B cell (primary cell): ENCODE measurements at regions not wholly inside any gene's neighbourhood (a gene's known extent, or its start where the extent isn't known, plus 50 kb on each side); places are given as distances from the start of the nearest gene placed in this dataset.

ENCODE experiments used
- ATAC-seq: fragments of 200-7000 bp; cut with Tn5 transposase; one replicate; pipeline ENCODE4 v1.10.0; 2021; ENCODE audit warnings: low read depth, mild to moderate bottlenecking, moderate number of reproducible peaks, moderate library complexity
- CTCF ChIA-PET: fragments of 350-600 bp; sonication (Branson Sonifier 250); formaldehyde crosslinking; loops from one replicate; lab custom pipeline; 2021; ENCODE audit warnings: antibody characterized with exemption, inconsistent platforms; lab: Charles Lee
- POLR2A ChIA-PET: fragments of 350-600 bp; sonication (Branson Sonifier 250); formaldehyde crosslinking; loops from one replicate; lab custom pipeline; 2021; ENCODE audit warnings: antibody characterized with exemption; lab: Charles Lee
- DNase-seq: peaks from one replicate; pipeline ENCODE4 v3.0.0; 2013
- H2AFZ ChIP-seq: 2 replicates; pipeline ENCODE4 v1.6.1; 2012; ENCODE audit warnings: mild to moderate bottlenecking, low read depth, low read length; ENCODE audit not compliant: insufficient read depth, poor library complexity, severe bottlenecking
- H3K27ac ChIP-seq, 2 donors: 1 replicate in 1 of 2; 2 replicates in 1 of 2; pipeline ENCODE4 v1.5.1; 2012 to 2013; ENCODE audit warnings: low read length in 2 of 2, mild to moderate bottlenecking in 2 of 2, moderate library complexity in 1 of 2
- H3K27me3 ChIP-seq, 4 experiments: fragments of 200-600 bp in 1 of 4; sonication (generic) in 1 of 4; replicated peaks in 1 of 4; 1 replicate in 2 of 4; 2 replicates in 2 of 4; pipeline versions ENCODE4 v1.6.1 to v1.7.0; 2013 to 2016; ENCODE audit warnings: low read length in 3 of 4, mild to moderate bottlenecking in 2 of 4, mixed read lengths in 1 of 4, moderate library complexity in 1 of 4; ENCODE audit not compliant: insufficient read depth in 4 of 4, control insufficient read depth in 3 of 4; ENCODE audit errors: control extremely low read depth in 1 of 4
- H3K36me3 ChIP-seq, 2 experiments: replicated peaks in 1 of 2; 1 replicate in 1 of 2; 2 replicates in 1 of 2; pipeline versions ENCODE4 v1.6.1 to v1.7.1; 2013; ENCODE audit warnings: low read length in 1 of 2; ENCODE audit not compliant: insufficient read depth in 2 of 2, control insufficient read depth in 1 of 2; ENCODE audit errors: control extremely low read depth in 1 of 2, extremely low read depth in 1 of 2
- H3K4me1 ChIP-seq, 2 donors: fragments of 200-600 bp in 1 of 2; sonication (generic) in 1 of 2; 1 replicate in 1 of 2; 2 replicates in 1 of 2; pipeline versions ENCODE4 v1.5.1 to v1.6.1; 2013 to 2017; ENCODE audit warnings: low read length in 2 of 2; ENCODE audit not compliant: control insufficient read depth in 2 of 2, insufficient read depth in 2 of 2
- H3K4me2 ChIP-seq: replicated peaks from 2 replicates; pipeline ENCODE3; 2012; ENCODE audit warnings: mild to moderate bottlenecking, low read depth, low read length; ENCODE audit not compliant: poor library complexity, severe bottlenecking
- H3K4me3 ChIP-seq, 5 experiments: fragments of 200-600 bp in 1 of 5; sonication (generic) in 1 of 5; 1 replicate in 3 of 5; 2 replicates in 2 of 5; pipeline versions ENCODE4 v1.5.1 to v1.7.0; 2011 to 2016; ENCODE audit warnings: low read length in 4 of 5, mild to moderate bottlenecking in 4 of 5, low read depth in 2 of 5, control low read depth in 1 of 5, moderate library complexity in 1 of 5; ENCODE audit not compliant: insufficient read depth in 1 of 5; ENCODE audit errors: control extremely low read depth in 1 of 5, extremely low read depth in 1 of 5
- H3K79me2 ChIP-seq: fragments of 200-600 bp; sonication (generic); one replicate; pipeline ENCODE4 v1.6.0; 2016; ENCODE audit warnings: low read length; ENCODE audit not compliant: control insufficient read depth, insufficient read depth
- H3K9ac ChIP-seq: fragments of 200-600 bp; sonication (generic); 2 replicates; pipeline ENCODE4 v1.6.1; 2017; ENCODE audit warnings: mild to moderate bottlenecking, low read length, moderate library complexity
- H3K9me3 ChIP-seq, 3 donors: one replicate each; pipeline versions ENCODE4 v1.6.1 to v1.7.1; 2013; ENCODE audit warnings: low read length in 2 of 3; ENCODE audit not compliant: control insufficient read depth in 2 of 3, insufficient read depth in 1 of 3; ENCODE audit errors: control extremely low read depth in 1 of 3
- H4K20me1 ChIP-seq: 2 replicates; pipeline ENCODE4 v1.6.0; 2012; ENCODE audit warnings: mild to moderate bottlenecking, low read length; ENCODE audit not compliant: insufficient read depth, control insufficient read depth, poor library complexity, severe bottlenecking
- H3K27ac Mint-ChIP-seq: one replicate; pipeline ENCODE4 v1.8.0; 2021; ENCODE audit warnings: mixed read lengths
- H3K27me3 Mint-ChIP-seq: one replicate; pipeline ENCODE4 v1.8.0; 2021; ENCODE audit warnings: mixed read lengths
- H3K4me1 Mint-ChIP-seq: one replicate; pipeline ENCODE4 v1.8.0; 2021; ENCODE audit warnings: mixed read lengths
- H3K4me3 Mint-ChIP-seq: one replicate; pipeline ENCODE4 v1.8.0; 2021; ENCODE audit warnings: mixed read lengths
- H3K9me3 Mint-ChIP-seq: one replicate; pipeline ENCODE4 v1.8.0; 2022; ENCODE audit warnings: mixed read lengths; ENCODE audit not compliant: insufficient read depth
- CTCF ChIP-seq: fragments of 200-600 bp; IDR thresholded peaks from one replicate; pipeline ENCODE4 v1.8.0; 2022; ENCODE audit warnings: antibody characterized with exemption, mild to moderate bottlenecking
- EZH2 ChIP-seq: IDR thresholded peaks from 2 replicates; pipeline ENCODE4 v1.6.1; 2012; ENCODE audit warnings: borderline replicate concordance, low read depth, mild to moderate bottlenecking, moderate library complexity, low read length; ENCODE audit not compliant: insufficient read depth, poor library complexity, severe bottlenecking
- WGBS: methylation state at CpG from one replicate; pipeline ENCODE4 v1.1.5; 2013; ENCODE audit warnings: missing lambda C conversion rate; ENCODE audit not compliant: insufficient coverage; 5-methylcytosine and 5-hydroxymethylcytosine counted together
- intact Hi-C: fragments of 100-400 bp; cut with micrococcal nuclease; formaldehyde crosslinking; loops from one replicate; pipeline ENCODE4 v1.10.0; 2022

- no peak overlapping the region for H3K4me3 ChIP-seq
- H3K36me3 ChIP-seq = no peaks in the 10 kb centered on the region
- intact Hi-C loops = no loop called here
- POLR2A ChIA-PET = no interaction called here
- no peaks in the 10 kb centered on the region for H4K20me1 ChIP-seq
- no peak for TF ChIP-seq EZH2
- TF ChIP-seq CTCF = no peak
- Mint-ChIP-seq H3K4me3 (no peak overlapping the region), H3K4me1 (no peaks in the 10 kb centered on the region), H3K9me3 (peaks cover 3% of the 10 kb centered on the region), H3K27me3 (peaks cover 5% of the 10 kb centered on the region), H3K27ac (no peak overlapping the region)
- DNase-seq (no peak), ATAC-seq (no peak)
- no peak overlapping the region for H3K4me2 ChIP-seq
- peaks cover 0 to 6% (median 0%) of the 10 kb centered on the region in 3 donors for H3K9me3 ChIP-seq
- H3K27ac ChIP-seq = no peak overlapping the region
- no peak overlapping the region for H3K9ac ChIP-seq
- WGBS = 94% methylated on average over 10 of the region's 10 CpGs
- H3K4me1 ChIP-seq = no peaks in the 10 kb centered on the region
- no peak overlapping the region for H2AFZ ChIP-seq
- no peaks in the 10 kb centered on the region for H3K79me2 ChIP-seq
- no peaks in the 10 kb centered on the region for H3K27me3 ChIP-seq
- CTCF ChIA-PET = no interaction called here
Observed at GRCh38 chr6:169850154-169850553, 98.7 kb downstream of the ERMARD start.

- CTCF ChIA-PET = no interaction called here
Observed at GRCh38 chr6:169849396-169849795, 98.0 kb downstream of the ERMARD start.

More at GRCh38 chr6:169849396-169849795, 98.0 kb downstream of the ERMARD start:
- no peaks in the 10 kb centered on the region for H4K20me1 ChIP-seq
- intact Hi-C loops = no loop called here
- POLR2A ChIA-PET = no interaction called here
- H3K36me3 ChIP-seq = no peaks in the 10 kb centered on the region
- peaks cover 3% of the 10 kb centered on the region for H3K9me3 Mint-ChIP-seq
- H3K9me3 ChIP-seq = peaks cover 0 to 3% (median 0%) of the 10 kb centered on the region in 3 donors
- H3K79me2 ChIP-seq = no peaks in the 10 kb centered on the region
- TF ChIP-seq EZH2 (no peak), CTCF (no peak)
- peaks cover under 1% of the 10 kb centered on the region for H3K4me1 Mint-ChIP-seq
- DNase-seq (no peak), ATAC-seq (no peak)
- H3K4me2 ChIP-seq = no peak overlapping the region
- H3K4me1 ChIP-seq = no peaks in the 10 kb centered on the region
- no peak overlapping the region for H3K27ac ChIP-seq
- WGBS = 90% methylated on average over 14 of the region's 14 CpGs
- H3K27me3 Mint-ChIP-seq = peaks cover 7% of the 10 kb centered on the region
- no peak overlapping the region for H2AFZ ChIP-seq
- no peak overlapping the region for H3K27ac Mint-ChIP-seq
- H3K4me3 Mint-ChIP-seq = no peak overlapping the region
- no peak overlapping the region for H3K9ac ChIP-seq
- no peaks in the 10 kb centered on the region for H3K27me3 ChIP-seq
- no peak overlapping the region for H3K4me3 ChIP-seq
